ENCODE measurements at regions not wholly inside any gene's neighbourhood (a gene's known extent, or its start where the extent isn't known, plus 50 kb on each side); places are given as distances from the start of the nearest gene placed in this dataset.

GRCh38 chr12:14283489-14284144, 81.9 kb upstream of the ATF7IP start:
- DNase-seq, result no peak

GRCh38 chr12:14284184-14284722, 81.2 kb upstream of the ATF7IP start:
- DNase-seq, result no peak

- no peak for DNase-seq
Measured at GRCh38 chr12:14289601-14290000, 75.9 kb upstream of the ATF7IP start.

GRCh38 chr12:14290951-14291350, 74.5 kb upstream of the ATF7IP start:
- DNase-seq, result no peak

GRCh38 chr12:14303661-14304155, 61.8 kb upstream of the ATF7IP start:
- no peak for DNase-seq

- DNase-seq, result no peak
Measured at GRCh38 chr12:14307004-14307403, 58.5 kb upstream of the ATF7IP start.

GRCh38 chr12:14308516-14308915, 57.0 kb upstream of the ATF7IP start:
- DNase-seq, result no peak

- no peak for DNase-seq
Measured at GRCh38 chr12:14310866-14311265, 54.6 kb upstream of the ATF7IP start.

- no peak for DNase-seq
Measured at GRCh38 chr12:14313379-14314138, 51.9 kb upstream of the ATF7IP start.

- DNase-seq, result no peak
Measured at GRCh38 chr12:14314801-14315200, 50.7 kb upstream of the ATF7IP start.

- DNase-seq, result no peak
Measured at GRCh38 chr12:14315501-14315900, 50.0 kb upstream of the ATF7IP start.

Data from stimulated activated CD4-positive, alpha-beta T cell treated with anti-CD3 and anti-CD28 coated beads, Interleukin-15, amount 100 ng/mL, for 24 hours (primary cell).